HEK293 (cell line): ENCODE measurements at regions not wholly inside any gene's neighbourhood (a gene's known extent, or its start where the extent isn't known, plus 50 kb on each side); places are given as distances from the start of the nearest gene placed in this dataset.

ENCODE experiments used
- CTCF ChIA-PET: fragments of 350-600 bp; formaldehyde crosslinking; extraction: SDS; loops from one replicate; lab custom pipeline; 2021; ENCODE audit warnings: antibody characterized with exemption; lab: Yijun Ruan, JAX
- POLR2A ChIA-PET: fragments of 300-600 bp; formaldehyde crosslinking; extraction: SDS; loops from one replicate; lab custom pipeline; 2020; ENCODE audit warnings: antibody characterized with exemption, inconsistent platforms; lab: Yijun Ruan, JAX
- H3K27ac ChIP-seq: fragments of 200-500 bp; sonication (Bioruptor generic); 2 replicates; pipeline ENCODE4 v1.5.1; 2014; ENCODE audit warnings: low read depth, low read length, control low read depth, inconsistent platforms; ENCODE audit errors: extremely low read depth
- H3K36me3 ChIP-seq, 2 experiments: fragments of 200-500 bp in 1 of 2; sonication (Bioruptor generic) in 1 of 2; 1 replicate in 1 of 2; 2 replicates in 1 of 2; pipeline ENCODE4 v1.5.1; 2014 to 2017; ENCODE audit warnings: inconsistent platforms in 2 of 2, low read length in 2 of 2; ENCODE audit not compliant: control insufficient read depth in 2 of 2, insufficient read depth in 1 of 2
- H3K4me1 ChIP-seq: fragments of 200-500 bp; sonication (Bioruptor generic); 2 replicates; pipeline ENCODE4 v1.5.1; 2014; ENCODE audit warnings: mild to moderate bottlenecking, low read length, inconsistent platforms; ENCODE audit not compliant: control insufficient read depth, insufficient read depth
- H3K4me3 ChIP-seq: 2 replicates; pipeline ENCODE4 v1.5.1; 2011; ENCODE audit warnings: low read depth, mild to moderate bottlenecking, control low read depth, low read length, moderate library complexity
- H3K9me3 ChIP-seq: fragments of 200-500 bp; sonication (Bioruptor generic); 2 replicates; pipeline ENCODE4 v1.5.1; 2014; ENCODE audit warnings: low read depth, low read length, inconsistent platforms; ENCODE audit not compliant: control insufficient read depth, insufficient read depth
- GLIS2 ChIP-seq: fragments of 450-650 bp; formaldehyde crosslinking; IDR thresholded peaks from 2 replicates; pipeline ENCODE4 v1.5.1; 2016; ENCODE audit warnings: missing biosample characterization, missing genetic modification characterization
- MEIS1 ChIP-seq: sonication (generic); formaldehyde crosslinking; IDR thresholded peaks from 2 replicates; pipeline ENCODE4 v1.8.1; 2022; ENCODE audit warnings: missing genetic modification reagents, mild to moderate bottlenecking, borderline replicate concordance
- RBAK ChIP-seq: fragments of 450-650 bp; formaldehyde crosslinking; IDR thresholded peaks from 2 replicates; pipeline ENCODE4 v1.5.1; 2016; ENCODE audit warnings: missing biosample characterization, missing genetic modification characterization
- ZBTB48 ChIP-seq: fragments of 450-650 bp; formaldehyde crosslinking; IDR thresholded peaks from 2 replicates; pipeline ENCODE4 v1.5.1; 2016; ENCODE audit warnings: missing biosample characterization, missing genetic modification characterization
- ZEB2 ChIP-seq: fragments of 450-650 bp; formaldehyde crosslinking; IDR thresholded peaks from 2 replicates; pipeline ENCODE4 v1.5.1; 2016; ENCODE audit warnings: missing biosample characterization, missing genetic modification characterization
- ZFHX2 ChIP-seq: fragments of 450-650 bp; formaldehyde crosslinking; conservative IDR thresholded peaks from 2 replicates; pipeline ENCODE4 v1.5.1; 2016; ENCODE audit warnings: missing biosample characterization, missing genetic modification characterization
- ZNF10 ChIP-seq: fragments of 450-650 bp; formaldehyde crosslinking; IDR thresholded peaks from 2 replicates; pipeline ENCODE4 v1.5.1; 2017; ENCODE audit warnings: missing biosample characterization, missing genetic modification characterization
- ZNF221 ChIP-seq: fragments of 450-650 bp; formaldehyde crosslinking; IDR thresholded peaks from 2 replicates; pipeline ENCODE4 v1.5.1; 2017; ENCODE audit warnings: missing biosample characterization, missing genetic modification characterization, borderline replicate concordance
- ZNF24 ChIP-seq: fragments of 450-650 bp; formaldehyde crosslinking; IDR thresholded peaks from 2 replicates; pipeline ENCODE4 v1.5.1; 2016; ENCODE audit warnings: missing biosample characterization, missing genetic modification characterization
- ZNF335 ChIP-seq: fragments of 450-650 bp; formaldehyde crosslinking; conservative IDR thresholded peaks from 2 replicates; pipeline ENCODE4 v1.5.1; 2016; ENCODE audit warnings: missing biosample characterization, missing genetic modification characterization
- ZNF354C ChIP-seq: fragments of 450-650 bp; formaldehyde crosslinking; IDR thresholded peaks from 2 replicates; pipeline ENCODE4 v1.5.1; 2016; ENCODE audit warnings: missing biosample characterization, missing genetic modification characterization, low read depth, borderline replicate concordance
- ZNF394 ChIP-seq: fragments of 450-650 bp; formaldehyde crosslinking; IDR thresholded peaks from 2 replicates; pipeline ENCODE4 v1.5.1; 2016; ENCODE audit warnings: missing biosample characterization, missing genetic modification characterization, mild to moderate bottlenecking, moderate library complexity, borderline replicate concordance
- ZNF530 ChIP-seq: fragments of 450-650 bp; formaldehyde crosslinking; IDR thresholded peaks from 2 replicates; pipeline ENCODE4 v1.5.1; 2016; ENCODE audit warnings: low read depth, missing biosample characterization, missing genetic modification characterization
- ZNF621 ChIP-seq: fragments of 450-650 bp; formaldehyde crosslinking; IDR thresholded peaks from 2 replicates; pipeline ENCODE4 v1.5.1; 2017; ENCODE audit warnings: missing biosample characterization, missing genetic modification characterization
- ZNF623 ChIP-seq: fragments of 450-650 bp; formaldehyde crosslinking; IDR thresholded peaks from 2 replicates; pipeline ENCODE4 v1.5.1; 2016; ENCODE audit warnings: missing biosample characterization, missing genetic modification characterization
- ZNF624 ChIP-seq: fragments of 450-650 bp; formaldehyde crosslinking; IDR thresholded peaks from 2 replicates; pipeline ENCODE4 v1.5.1; 2017; ENCODE audit warnings: missing biosample characterization, missing genetic modification characterization
- ZNF658 ChIP-seq: fragments of 450-650 bp; formaldehyde crosslinking; IDR thresholded peaks from 2 replicates; pipeline ENCODE4; 2016; ENCODE audit warnings: missing biosample characterization, missing genetic modification characterization
- ZNF701 ChIP-seq: fragments of 450-650 bp; formaldehyde crosslinking; IDR thresholded peaks from 2 replicates; pipeline ENCODE4 v1.5.1; 2016; ENCODE audit warnings: missing biosample characterization, missing genetic modification characterization
- ZNF707 ChIP-seq: fragments of 450-650 bp; formaldehyde crosslinking; IDR thresholded peaks from 2 replicates; pipeline ENCODE4 v1.5.1; 2016; ENCODE audit warnings: missing biosample characterization, missing genetic modification characterization
- TF ChIP-seq, protein P1 (sequence below): fragments of 450-650 bp; formaldehyde crosslinking; IDR thresholded peaks from 2 replicates; pipeline ENCODE4 v1.5.1; 2016; ENCODE audit warnings: missing biosample characterization, missing genetic modification characterization
- TF ChIP-seq, protein P2 (sequence below): fragments of 450-650 bp; formaldehyde crosslinking; IDR thresholded peaks from 2 replicates; pipeline ENCODE4 v1.5.1; 2016; ENCODE audit warnings: missing biosample characterization, missing genetic modification characterization, borderline replicate concordance
- TF ChIP-seq, protein P3 (sequence below): fragments of 450-650 bp; formaldehyde crosslinking; IDR thresholded peaks from 2 replicates; pipeline ENCODE4 v1.5.1; 2016; ENCODE audit warnings: missing biosample characterization, missing genetic modification characterization
- TF ChIP-seq, protein P4 (sequence below): fragments of 450-650 bp; formaldehyde crosslinking; IDR thresholded peaks from 2 replicates; pipeline ENCODE4 v1.5.1; 2016; ENCODE audit warnings: missing biosample characterization, missing genetic modification characterization

DNA sequence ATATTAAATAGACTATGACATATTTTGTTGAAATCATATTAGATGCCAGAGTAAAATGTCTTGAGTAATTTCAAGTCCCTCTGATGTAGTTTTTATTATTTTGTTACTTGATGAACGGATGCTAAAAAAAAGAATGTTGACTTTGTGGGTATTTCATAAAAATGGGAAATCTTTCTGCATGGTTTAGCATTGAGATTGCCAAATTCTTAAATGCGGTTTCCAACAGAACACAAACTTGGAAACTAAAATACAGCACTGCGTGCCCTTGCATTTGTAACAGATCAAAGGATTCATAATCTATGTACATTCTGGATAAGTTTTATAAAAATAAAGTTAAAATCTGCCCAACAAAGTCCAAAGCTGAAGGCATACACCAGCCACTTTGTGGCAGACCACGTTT is 425.5 kb upstream of the DAB2 start:
- H3K4me3 ChIP-seq: no peak overlapping the region
- CTCF ChIA-PET: interaction anchor here (0.6 kb wide), 1 partner anchor 72 kb away, joined by 3 read pairs; no protein-coding TSS in a partner anchor
- H3K27ac ChIP-seq: no peak overlapping the region
- no peaks in the 10 kb centered on the region for H3K36me3 ChIP-seq
- no peaks in the 10 kb centered on the region for H3K9me3 ChIP-seq
- POLR2A ChIA-PET: no interaction called here
- no peaks in the 10 kb centered on the region for H3K4me1 ChIP-seq
- TF ChIP-seq GLIS2 (no peak), ZNF707 (tag by site-specific recombination) (no peak), ZFHX2 (tag by site-specific recombination) (no peak), ZNF621 (tag by site-specific recombination) (no peak), ZNF530 (no peak), ZNF701 (no peak), ZNF335 (tag by site-specific recombination) (no peak), ZNF24 (tag by site-specific recombination) (no peak), ZBTB48 (no peak), ZNF658 (tag by site-specific recombination) (no peak), ZNF10 (no peak), RBAK (no peak), ZEB2 (tag by site-specific recombination) (no peak)
- TF ChIP-seq, protein P1, sequence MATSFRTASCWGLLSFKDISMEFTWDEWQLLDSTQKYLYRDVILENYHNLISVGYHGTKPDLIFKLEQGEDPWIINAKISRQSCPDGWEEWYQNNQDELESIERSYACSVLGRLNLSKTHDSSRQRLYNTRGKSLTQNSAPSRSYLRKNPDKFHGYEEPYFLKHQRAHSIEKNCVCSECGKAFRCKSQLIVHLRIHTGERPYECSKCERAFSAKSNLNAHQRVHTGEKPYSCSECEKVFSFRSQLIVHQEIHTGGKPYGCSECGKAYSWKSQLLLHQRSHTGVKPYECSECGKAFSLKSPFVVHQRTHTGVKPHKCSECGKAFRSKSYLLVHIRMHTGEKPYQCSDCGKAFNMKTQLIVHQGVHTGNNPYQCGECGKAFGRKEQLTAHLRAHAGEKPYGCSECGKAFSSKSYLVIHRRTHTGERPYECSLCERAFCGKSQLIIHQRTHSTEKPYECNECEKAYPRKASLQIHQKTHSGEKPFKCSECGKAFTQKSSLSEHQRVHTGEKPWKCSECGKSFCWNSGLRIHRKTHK: no peak
- TF ChIP-seq, protein P2, sequence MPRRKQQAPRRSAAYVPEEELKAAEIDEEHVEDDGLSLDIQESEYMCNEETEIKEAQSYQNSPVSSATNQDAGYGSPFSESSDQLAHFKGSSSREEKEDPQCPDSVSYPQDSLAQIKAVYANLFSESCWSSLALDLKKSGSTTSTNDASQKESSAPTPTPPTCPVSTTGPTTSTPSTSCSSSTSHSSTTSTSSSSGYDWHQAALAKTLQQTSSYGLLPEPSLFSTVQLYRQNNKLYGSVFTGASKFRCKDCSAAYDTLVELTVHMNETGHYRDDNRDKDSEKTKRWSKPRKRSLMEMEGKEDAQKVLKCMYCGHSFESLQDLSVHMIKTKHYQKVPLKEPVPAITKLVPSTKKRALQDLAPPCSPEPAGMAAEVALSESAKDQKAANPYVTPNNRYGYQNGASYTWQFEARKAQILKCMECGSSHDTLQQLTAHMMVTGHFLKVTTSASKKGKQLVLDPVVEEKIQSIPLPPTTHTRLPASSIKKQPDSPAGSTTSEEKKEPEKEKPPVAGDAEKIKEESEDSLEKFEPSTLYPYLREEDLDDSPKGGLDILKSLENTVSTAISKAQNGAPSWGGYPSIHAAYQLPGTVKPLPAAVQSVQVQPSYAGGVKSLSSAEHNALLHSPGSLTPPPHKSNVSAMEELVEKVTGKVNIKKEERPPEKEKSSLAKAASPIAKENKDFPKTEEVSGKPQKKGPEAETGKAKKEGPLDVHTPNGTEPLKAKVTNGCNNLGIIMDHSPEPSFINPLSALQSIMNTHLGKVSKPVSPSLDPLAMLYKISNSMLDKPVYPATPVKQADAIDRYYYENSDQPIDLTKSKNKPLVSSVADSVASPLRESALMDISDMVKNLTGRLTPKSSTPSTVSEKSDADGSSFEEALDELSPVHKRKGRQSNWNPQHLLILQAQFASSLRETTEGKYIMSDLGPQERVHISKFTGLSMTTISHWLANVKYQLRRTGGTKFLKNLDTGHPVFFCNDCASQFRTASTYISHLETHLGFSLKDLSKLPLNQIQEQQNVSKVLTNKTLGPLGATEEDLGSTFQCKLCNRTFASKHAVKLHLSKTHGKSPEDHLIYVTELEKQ (tag by site-specific recombination): no peak

DNA sequence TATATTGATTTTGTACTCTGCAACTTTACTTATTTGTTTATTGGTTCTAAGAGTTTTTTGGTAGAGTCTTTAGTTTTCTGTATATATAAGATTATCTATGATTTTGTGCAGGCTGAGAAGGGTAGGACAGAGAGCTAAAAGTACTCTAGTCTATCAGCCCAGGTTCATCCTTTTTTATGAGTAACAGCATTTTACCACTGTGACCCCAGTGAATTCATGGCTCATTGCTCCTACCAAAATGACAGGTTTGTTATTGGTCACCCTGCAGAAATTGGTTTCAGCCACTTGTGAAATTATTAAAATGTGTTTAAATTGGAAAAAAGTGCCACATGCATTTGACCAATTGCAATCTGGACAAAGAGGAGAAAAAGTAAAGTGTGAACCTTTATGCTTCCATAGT is 421.4 kb upstream of the DAB2 start:
- no peak overlapping the region for H3K27ac ChIP-seq
- H3K4me3 ChIP-seq: no peak overlapping the region
- ChIA-PET CTCF (interaction anchor here (0.8 to 1.1 kb wide), 2 partner anchors 10 to 137 kb away, joined by 3 to 4 read pairs; no protein-coding TSS in a partner anchor), POLR2A (no interaction called here)
- no peaks in the 10 kb centered on the region for H3K4me1 ChIP-seq
- no peak for TF ChIP-seq ZNF394 (tag by site-specific recombination)
- no peak for TF ChIP-seq ZNF623 (tag by site-specific recombination)
- TF ChIP-seq, protein P3, sequence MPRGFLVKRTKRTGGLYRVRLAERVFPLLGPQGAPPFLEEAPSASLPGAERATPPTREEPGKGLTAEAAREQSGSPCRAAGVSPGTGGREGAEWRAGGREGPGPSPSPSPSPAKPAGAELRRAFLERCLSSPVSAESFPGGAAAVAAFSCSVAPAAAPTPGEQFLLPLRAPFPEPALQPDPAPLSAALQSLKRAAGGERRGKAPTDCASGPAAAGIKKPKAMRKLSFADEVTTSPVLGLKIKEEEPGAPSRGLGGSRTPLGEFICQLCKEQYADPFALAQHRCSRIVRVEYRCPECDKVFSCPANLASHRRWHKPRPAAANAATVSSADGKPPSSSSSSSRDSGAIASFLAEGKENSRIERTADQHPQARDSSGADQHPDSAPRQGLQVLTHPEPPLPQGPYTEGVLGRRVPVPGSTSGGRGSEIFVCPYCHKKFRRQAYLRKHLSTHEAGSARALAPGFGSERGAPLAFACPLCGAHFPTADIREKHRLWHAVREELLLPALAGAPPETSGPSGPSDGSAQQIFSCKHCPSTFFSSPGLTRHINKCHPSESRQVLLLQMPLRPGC (tag by site-specific recombination): no peak
- no peak for TF ChIP-seq ZNF221 (tag by site-specific recombination)
- TF ChIP-seq ZNF624: no peak
- TF ChIP-seq, protein P4, sequence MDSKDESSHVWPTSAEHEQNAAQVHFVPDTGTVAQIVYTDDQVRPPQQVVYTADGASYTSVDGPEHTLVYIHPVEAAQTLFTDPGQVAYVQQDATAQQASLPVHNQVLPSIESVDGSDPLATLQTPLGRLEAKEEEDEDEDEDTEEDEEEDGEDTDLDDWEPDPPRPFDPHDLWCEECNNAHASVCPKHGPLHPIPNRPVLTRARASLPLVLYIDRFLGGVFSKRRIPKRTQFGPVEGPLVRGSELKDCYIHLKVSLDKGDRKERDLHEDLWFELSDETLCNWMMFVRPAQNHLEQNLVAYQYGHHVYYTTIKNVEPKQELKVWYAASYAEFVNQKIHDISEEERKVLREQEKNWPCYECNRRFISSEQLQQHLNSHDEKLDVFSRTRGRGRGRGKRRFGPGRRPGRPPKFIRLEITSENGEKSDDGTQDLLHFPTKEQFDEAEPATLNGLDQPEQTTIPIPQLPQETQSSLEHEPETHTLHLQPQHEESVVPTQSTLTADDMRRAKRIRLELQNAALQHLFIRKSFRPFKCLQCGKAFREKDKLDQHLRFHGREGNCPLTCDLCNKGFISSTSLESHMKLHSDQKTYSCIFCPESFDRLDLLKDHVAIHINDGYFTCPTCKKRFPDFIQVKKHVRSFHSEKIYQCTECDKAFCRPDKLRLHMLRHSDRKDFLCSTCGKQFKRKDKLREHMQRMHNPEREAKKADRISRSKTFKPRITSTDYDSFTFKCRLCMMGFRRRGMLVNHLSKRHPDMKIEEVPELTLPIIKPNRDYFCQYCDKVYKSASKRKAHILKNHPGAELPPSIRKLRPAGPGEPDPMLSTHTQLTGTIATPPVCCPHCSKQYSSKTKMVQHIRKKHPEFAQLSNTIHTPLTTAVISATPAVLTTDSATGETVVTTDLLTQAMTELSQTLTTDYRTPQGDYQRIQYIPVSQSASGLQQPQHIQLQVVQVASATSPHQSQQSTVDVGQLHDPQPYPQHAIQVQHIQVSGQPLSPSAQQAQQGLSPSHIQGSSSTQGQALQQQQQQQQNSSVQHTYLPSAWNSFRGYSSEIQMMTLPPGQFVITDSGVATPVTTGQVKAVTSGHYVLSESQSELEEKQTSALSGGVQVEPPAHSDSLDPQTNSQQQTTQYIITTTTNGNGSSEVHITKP: no peak
- no peak for TF ChIP-seq MEIS1
- TF ChIP-seq ZNF354C (tag by site-specific recombination): no peak
- H3K36me3 ChIP-seq: no peaks in the 10 kb centered on the region
- no peaks in the 10 kb centered on the region for H3K9me3 ChIP-seq
